ENCODE measurements at regions not wholly inside any gene's neighbourhood (a gene's known extent, or its start where the extent isn't known, plus 50 kb on each side); places are given as distances from the start of the nearest gene placed in this dataset.

GRCh38 chr3:187833375-187833774, 88.1 kb upstream of the BCL6 start:
- Histone ChIP-seq H3K4me3 (no peak overlapping the region), H3K27ac (no peak overlapping the region), H3K4me1 (no peaks in the 10 kb centered on the region), H3K9me3 (no peaks in the 10 kb centered on the region), H3K4me2 (no peak overlapping the region)
- TF ChIP-seq, protein P1, sequence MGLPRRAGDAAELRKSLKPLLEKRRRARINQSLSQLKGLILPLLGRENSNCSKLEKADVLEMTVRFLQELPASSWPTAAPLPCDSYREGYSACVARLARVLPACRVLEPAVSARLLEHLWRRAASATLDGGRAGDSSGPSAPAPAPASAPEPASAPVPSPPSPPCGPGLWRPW (IDR thresholded peaks at IDR 0.05) = no peak
- TF ChIP-seq MAFK (IDR thresholded peaks at IDR 0.05; ENCODE audit: partially characterized antibody) = peak; percentile 31
- FAIRE-seq (no peak), ATAC-seq (no peak), DNase-seq (ENCODE audit: low read depth in 1 of 2, low spot score in 1 of 2) (no peak)
- ChIA-PET POLR2A (no interaction called here), CTCF (no interaction called here)
- WGBS (ENCODE audit: missing lambda C conversion rate) = 54% methylated on average over 3 of the region's 3 CpGs

DNA sequence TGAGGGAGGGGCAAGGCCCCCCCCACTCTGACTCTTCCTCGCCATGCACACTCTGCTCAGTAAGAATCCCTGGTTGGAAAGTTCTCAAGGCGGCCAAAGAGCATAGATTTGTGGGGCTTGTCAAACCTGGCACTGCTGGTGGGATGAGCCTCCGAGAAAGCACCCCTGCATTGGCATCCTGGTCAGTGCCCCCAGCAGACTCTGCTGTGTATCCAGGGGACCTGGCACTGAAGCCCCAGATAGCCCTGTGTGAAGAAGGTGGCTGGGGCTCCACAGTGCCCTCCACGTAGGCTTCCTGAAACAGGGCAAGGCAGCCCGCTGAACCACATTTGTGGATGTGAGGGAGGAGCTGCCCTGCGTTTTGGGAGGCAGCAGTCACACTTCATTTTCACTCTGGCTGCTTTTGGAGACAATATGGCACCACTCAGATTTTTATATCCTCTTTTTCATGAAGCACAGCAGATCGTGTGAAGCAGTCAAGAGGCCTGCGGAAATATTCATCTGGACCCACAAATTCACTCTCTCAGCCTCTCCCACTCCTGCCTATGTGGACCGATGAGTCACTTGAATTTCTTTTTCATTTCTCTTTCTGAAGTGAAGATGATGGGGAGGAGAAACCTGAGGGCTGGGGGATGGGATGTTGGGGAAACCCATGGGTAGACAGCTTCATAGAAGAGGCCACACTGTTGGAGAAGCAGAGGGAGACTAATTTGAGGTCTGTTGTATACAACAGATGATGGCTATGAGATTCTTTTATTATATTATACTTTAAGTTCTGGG, 88.7 kb upstream of the BCL6 start:
- no peak for ATAC-seq
- no peak overlapping the region for H3K27ac ChIP-seq
- H3K4me1 ChIP-seq = no peaks in the 10 kb centered on the region
- no peak for FAIRE-seq
- DNase-seq (ENCODE audit: low read depth in 1 of 2, low spot score in 1 of 2) = no peak
- CTCF ChIA-PET = interaction anchor here (1.0 kb wide), 1 partner anchor 85 kb away, joined by 3 read pairs; no protein-coding TSS in a partner anchor
- no peak for TF ChIP-seq MAZ (IDR thresholded peaks at IDR 0.05; ENCODE audit: borderline replicate concordance, low read depth, low read length)
- no peak for TF ChIP-seq KDM5A (IDR thresholded peaks at IDR 0.05)
- no peak for TF ChIP-seq JUN (IDR thresholded peaks at IDR 0.05)
- no peak for TF ChIP-seq ZSCAN20 (CRISPR knock-in tag; IDR thresholded peaks at IDR 0.05)
- TF ChIP-seq, protein P1 (IDR thresholded peaks at IDR 0.05) = no peak
- TF ChIP-seq, protein P2, sequence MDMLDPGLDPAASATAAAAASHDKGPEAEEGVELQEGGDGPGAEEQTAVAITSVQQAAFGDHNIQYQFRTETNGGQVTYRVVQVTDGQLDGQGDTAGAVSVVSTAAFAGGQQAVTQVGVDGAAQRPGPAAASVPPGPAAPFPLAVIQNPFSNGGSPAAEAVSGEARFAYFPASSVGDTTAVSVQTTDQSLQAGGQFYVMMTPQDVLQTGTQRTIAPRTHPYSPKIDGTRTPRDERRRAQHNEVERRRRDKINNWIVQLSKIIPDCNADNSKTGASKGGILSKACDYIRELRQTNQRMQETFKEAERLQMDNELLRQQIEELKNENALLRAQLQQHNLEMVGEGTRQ (IDR thresholded peaks at IDR 0.05) = no peak
- no peak for TF ChIP-seq HOXA7 (CRISPR knock-in tag; IDR thresholded peaks at IDR 0.05)
- no peak for TF ChIP-seq NR3C1 (IDR thresholded peaks at IDR 0.05)
- H3K4me2 ChIP-seq = no peak overlapping the region
- H3K4me3 ChIP-seq = no peak overlapping the region
- no peaks in the 10 kb centered on the region for H3K9me3 ChIP-seq
- POLR2A ChIA-PET = no interaction called here
- 88% methylated on average over 6 of the region's 9 CpGs for WGBS (ENCODE audit: missing lambda C conversion rate)

- H3K4me2 ChIP-seq = no peak overlapping the region
- 77% methylated on average over 8 of the region's 8 CpGs for WGBS (ENCODE audit: missing lambda C conversion rate)
- FAIRE-seq = no peak
- no peak for TF ChIP-seq POLR2AphosphoS2 (conservative IDR thresholded peaks at IDR 0.05; ENCODE audit: low read length)
- no peak for TF ChIP-seq TP53 (CRISPR knock-in tag; IDR thresholded peaks at IDR 0.05)
- TF ChIP-seq ZC3H11A (IDR thresholded peaks at IDR 0.05) = no peak
- TF ChIP-seq RARB (CRISPR knock-in tag; IDR thresholded peaks at IDR 0.05) = no peak
- TF ChIP-seq RCOR1 (IDR thresholded peaks at IDR 0.05; ENCODE audit: low read depth, low read length) = no peak
- TF ChIP-seq, protein P3, sequence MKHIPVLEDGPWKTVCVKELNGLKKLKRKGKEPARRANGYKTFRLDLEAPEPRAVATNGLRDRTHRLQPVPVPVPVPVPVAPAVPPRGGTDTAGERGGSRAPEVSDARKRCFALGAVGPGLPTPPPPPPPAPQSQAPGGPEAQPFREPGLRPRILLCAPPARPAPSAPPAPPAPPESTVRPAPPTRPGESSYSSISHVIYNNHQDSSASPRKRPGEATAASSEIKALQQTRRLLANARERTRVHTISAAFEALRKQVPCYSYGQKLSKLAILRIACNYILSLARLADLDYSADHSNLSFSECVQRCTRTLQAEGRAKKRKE (CRISPR knock-in tag; IDR thresholded peaks at IDR 0.05; ENCODE audit: low read depth) = no peak
- no peak for TF ChIP-seq MAFK (IDR thresholded peaks at IDR 0.05; ENCODE audit: partially characterized antibody)
- no peak for TF ChIP-seq CHD2 (IDR thresholded peaks at IDR 0.05; ENCODE audit: low read length, partially characterized antibody)
- no peak for DNase-seq (ENCODE audit: low read depth in 1 of 2, low spot score in 1 of 2)
- ATAC-seq = no peak
- H3K4me3 ChIP-seq = no peak overlapping the region
- peaks cover 21% of the 10 kb centered on the region for H3K4me1 ChIP-seq
- no peak overlapping the region for H3K27ac ChIP-seq
- POLR2A ChIA-PET = no interaction called here
- CTCF ChIA-PET = no interaction called here
- no peaks in the 10 kb centered on the region for H3K9me3 ChIP-seq
Observed at GRCh38 chr3:187836823-187837770, 91.8 kb upstream of the BCL6 start.

All from A549 (cell line).